ENCODE measurements at regions not wholly inside any gene's neighbourhood (a gene's known extent, or its start where the extent isn't known, plus 50 kb on each side); places are given as distances from the start of the nearest gene placed in this dataset.
"Not testable (repeated sequence)": the region's sequence is repeated elsewhere in the genome, so short reads cannot be mapped to it uniquely, and the experiment has no call there.

DNA sequence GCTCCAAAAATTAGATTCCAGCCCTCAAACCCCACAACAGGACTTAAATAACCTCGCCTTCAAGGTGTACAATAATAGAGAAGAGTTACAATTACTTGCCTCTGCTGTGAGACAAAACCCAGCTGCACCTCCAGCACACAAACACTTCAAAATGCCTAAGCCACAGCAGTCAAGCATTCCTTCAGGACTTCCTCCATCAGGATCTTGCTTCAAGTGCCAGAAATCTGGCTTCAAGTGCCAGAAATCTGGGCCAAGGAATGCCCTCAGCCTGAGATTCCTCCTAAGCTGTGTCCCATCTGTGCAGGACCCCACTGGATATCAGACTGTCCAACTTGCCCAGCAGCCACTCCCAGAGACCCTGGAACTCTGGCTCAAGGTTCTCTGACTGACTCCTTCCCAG lies 1088.3 kb downstream of the SORCS3 start:
- no TSS peak for BruUV-seq (replicated peaks)
- Histone ChIP-seq H3K4me1 (ENCODE audit: control insufficient read depth, extremely low read depth, insufficient read depth, low read length) (no peaks in the 10 kb centered on the region), H3K27me3 (ENCODE audit: control insufficient read depth in 2 of 2, insufficient read depth in 2 of 2, low read length in 2 of 2) (no peaks in the 10 kb centered on the region), H3K27ac (ENCODE audit: insufficient read depth, low read depth, low read length) (no peak overlapping the region), H3K4me2 (ENCODE audit: insufficient read depth, low read length) (no peak overlapping the region), H3K9ac (replicated peaks; ENCODE audit: extremely low read depth, insufficient read depth, low read length) (no peak overlapping the region), H3K9me1 (replicated peaks; ENCODE audit: control insufficient read depth, extremely low read depth, insufficient read depth, low read length) (no peaks in the 10 kb centered on the region), H3K4me3 (replicated peaks in 1 of 3; ENCODE audit: insufficient read depth in 1 of 3, low read depth in 1 of 3, low read length in 3 of 3) (no peak overlapping the region), H3K79me2 (ENCODE audit: control insufficient read depth, insufficient read depth, low read length) (no peaks in the 10 kb centered on the region), H3K36me3 (ENCODE audit: control insufficient read depth in 2 of 2, extremely low read depth in 1 of 2, insufficient read depth in 2 of 2, low read length in 2 of 2) (no peaks in the 10 kb centered on the region), H3K9me3 (replicated peaks; ENCODE audit: control insufficient read depth, insufficient read depth, low read length) (no peaks in the 10 kb centered on the region), H2AFZ (ENCODE audit: low read depth, low read length) (no peak overlapping the region), H4K20me1 (replicated peaks; ENCODE audit: control insufficient read depth, extremely low read depth, insufficient read depth, low read length) (no peaks in the 10 kb centered on the region)
- dilution Hi-C loops (cut with MboI; ENCODE audit: extremely low pct_ligation_motif_present, low sequenced_read_pairs) = no loop called here
- DNase-seq (ENCODE audit: low read depth, low spot score) = no peak
- POLR2A ChIA-PET = no interaction called here
- FAIRE-seq = no peak
- TF ChIP-seq JUN (IDR thresholded peaks at IDR 0.05; ENCODE audit: borderline replicate concordance, insufficient read depth, insufficient read length, low read depth) (no peak), POLR2A (IDR thresholded peaks at IDR 0.05; ENCODE audit: low read depth, low read length) (no peak), POLR2AphosphoS5 (IDR thresholded peaks at IDR 0.05; ENCODE audit: insufficient read depth, low read depth, low read length) (no peak), FOS (IDR thresholded peaks at IDR 0.05; ENCODE audit: borderline replicate concordance, insufficient read depth, low read length) (no peak), EZH2 (IDR thresholded peaks at IDR 0.05; ENCODE audit: borderline replicate concordance, low read depth, low read length, severe bottlenecking) (no peak), GATA2 (IDR thresholded peaks at IDR 0.05; ENCODE audit: insufficient read depth, insufficient read length, low read depth, low read length) (no peak), MYC (IDR thresholded peaks at IDR 0.05; ENCODE audit: low read depth, low read length) (no peak)
- TF ChIP-seq, protein P1, sequence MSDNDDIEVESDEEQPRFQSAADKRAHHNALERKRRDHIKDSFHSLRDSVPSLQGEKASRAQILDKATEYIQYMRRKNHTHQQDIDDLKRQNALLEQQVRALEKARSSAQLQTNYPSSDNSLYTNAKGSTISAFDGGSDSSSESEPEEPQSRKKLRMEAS (IDR thresholded peaks at IDR 0.05; ENCODE audit: insufficient read depth, insufficient read length) = no peak
- TF ChIP-seq, protein P2, sequence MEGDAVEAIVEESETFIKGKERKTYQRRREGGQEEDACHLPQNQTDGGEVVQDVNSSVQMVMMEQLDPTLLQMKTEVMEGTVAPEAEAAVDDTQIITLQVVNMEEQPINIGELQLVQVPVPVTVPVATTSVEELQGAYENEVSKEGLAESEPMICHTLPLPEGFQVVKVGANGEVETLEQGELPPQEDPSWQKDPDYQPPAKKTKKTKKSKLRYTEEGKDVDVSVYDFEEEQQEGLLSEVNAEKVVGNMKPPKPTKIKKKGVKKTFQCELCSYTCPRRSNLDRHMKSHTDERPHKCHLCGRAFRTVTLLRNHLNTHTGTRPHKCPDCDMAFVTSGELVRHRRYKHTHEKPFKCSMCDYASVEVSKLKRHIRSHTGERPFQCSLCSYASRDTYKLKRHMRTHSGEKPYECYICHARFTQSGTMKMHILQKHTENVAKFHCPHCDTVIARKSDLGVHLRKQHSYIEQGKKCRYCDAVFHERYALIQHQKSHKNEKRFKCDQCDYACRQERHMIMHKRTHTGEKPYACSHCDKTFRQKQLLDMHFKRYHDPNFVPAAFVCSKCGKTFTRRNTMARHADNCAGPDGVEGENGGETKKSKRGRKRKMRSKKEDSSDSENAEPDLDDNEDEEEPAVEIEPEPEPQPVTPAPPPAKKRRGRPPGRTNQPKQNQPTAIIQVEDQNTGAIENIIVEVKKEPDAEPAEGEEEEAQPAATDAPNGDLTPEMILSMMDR (IDR thresholded peaks at IDR 0.05; ENCODE audit: extremely low read depth in 1 of 2, insufficient read depth in 1 of 2, low read depth in 1 of 2, low read length in 2 of 2) = no peak
- intact Hi-C loops (cut with micrococcal nuclease) = no loop called here
- CTCF ChIA-PET = no interaction called here

DNA sequence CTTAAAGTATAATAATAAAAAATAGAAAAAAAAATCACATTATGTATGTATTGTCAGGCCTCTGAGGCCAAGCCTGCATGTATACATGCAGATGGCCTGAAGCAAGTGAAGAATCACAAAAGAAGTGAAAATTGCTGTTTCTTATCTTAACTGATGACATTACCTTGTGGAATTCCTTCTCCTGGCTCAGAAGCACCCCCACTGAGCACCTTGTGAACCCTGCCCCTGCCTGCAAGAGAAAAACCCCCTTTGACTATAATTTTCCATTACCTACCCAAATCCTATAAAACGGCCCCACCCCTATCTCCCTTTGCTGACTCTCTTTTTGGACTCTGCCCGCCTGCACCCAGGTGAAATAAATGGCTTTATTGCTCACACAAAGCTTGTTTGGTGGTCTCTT lies 1086.5 kb downstream of the SORCS3 start:
- dilution Hi-C loops (cut with MboI; ENCODE audit: extremely low pct_ligation_motif_present, low sequenced_read_pairs); BruUV-seq (replicated peaks): not testable (repeated sequence)

More for the DNA sequence above, 1086.5 kb downstream of the SORCS3 start:
- POLR2A ChIA-PET; H3K9me1 ChIP-seq (replicated peaks; ENCODE audit: control insufficient read depth, extremely low read depth, insufficient read depth, low read length); H3K4me3 ChIP-seq (replicated peaks in 1 of 3; ENCODE audit: insufficient read depth in 1 of 3, low read depth in 1 of 3, low read length in 3 of 3); DNase-seq (ENCODE audit: low read depth, low spot score); H3K4me2 ChIP-seq (ENCODE audit: insufficient read depth, low read length); FAIRE-seq; H3K36me3 ChIP-seq (ENCODE audit: control insufficient read depth in 2 of 2, extremely low read depth in 1 of 2, insufficient read depth in 2 of 2, low read length in 2 of 2); H3K27ac ChIP-seq (ENCODE audit: insufficient read depth, low read depth, low read length); H3K79me2 ChIP-seq (ENCODE audit: control insufficient read depth, insufficient read depth, low read length); intact Hi-C loops (cut with micrococcal nuclease); H3K27me3 ChIP-seq (ENCODE audit: control insufficient read depth in 2 of 2, insufficient read depth in 2 of 2, low read length in 2 of 2); H2AFZ ChIP-seq (ENCODE audit: low read depth, low read length); CTCF ChIA-PET; H3K9me3 ChIP-seq (replicated peaks; ENCODE audit: control insufficient read depth, insufficient read depth, low read length); H4K20me1 ChIP-seq (replicated peaks; ENCODE audit: control insufficient read depth, extremely low read depth, insufficient read depth, low read length); H3K9ac ChIP-seq (replicated peaks; ENCODE audit: extremely low read depth, insufficient read depth, low read length); H3K4me1 ChIP-seq (ENCODE audit: control insufficient read depth, extremely low read depth, insufficient read depth, low read length): not testable (repeated sequence)

Measured in endothelial cell of umbilical vein (primary cell).